ENCODE measurements at regions not wholly inside any gene's neighbourhood (a gene's known extent, or its start where the extent isn't known, plus 50 kb on each side); places are given as distances from the start of the nearest gene placed in this dataset.
"Not testable (repeated sequence)": the region's sequence is repeated elsewhere in the genome, so short reads cannot be mapped to it uniquely, and the experiment has no call there.

GRCh38 chr6:93889713-93890112 lies 470.4 kb upstream of the EPHA7 start:
- TF ChIP-seq CTCF (IDR thresholded peaks at IDR 0.05; ENCODE audit: insufficient read depth, low read length) = no peak
- no peak for DNase-seq (ENCODE audit: low read depth)
- H3K4me3 ChIP-seq (ENCODE audit: low read depth, low read length) = no peak overlapping the region

- H3K4me3 ChIP-seq (ENCODE audit: low read depth, low read length) = no peak overlapping the region
- no peak for DNase-seq (ENCODE audit: low read depth)
- no peak for TF ChIP-seq CTCF (IDR thresholded peaks at IDR 0.05; ENCODE audit: insufficient read depth, low read length)
These were observed 467.1 kb upstream of the EPHA7 start for GRCh38 chr6:93886416-93886815.

- no peak for DNase-seq (ENCODE audit: low read depth)
- no peak for TF ChIP-seq CTCF (IDR thresholded peaks at IDR 0.05; ENCODE audit: insufficient read depth, low read length)
- no peak overlapping the region for H3K4me3 ChIP-seq (ENCODE audit: low read depth, low read length)
These were observed 440.6 kb upstream of the EPHA7 start for GRCh38 chr6:93859971-93860370.

GRCh38 chr6:93858213-93858612 lies 438.9 kb upstream of the EPHA7 start:
- H3K4me3 ChIP-seq (ENCODE audit: low read depth, low read length) = no peak overlapping the region
- no peak for DNase-seq (ENCODE audit: low read depth)
- TF ChIP-seq CTCF (IDR thresholded peaks at IDR 0.05; ENCODE audit: insufficient read depth, low read length) = no peak

GRCh38 chr6:93849857-93850256 lies 430.5 kb upstream of the EPHA7 start:
- no peak for DNase-seq (ENCODE audit: low read depth)
- no peak overlapping the region for H3K4me3 ChIP-seq (ENCODE audit: low read depth, low read length)
- no peak for TF ChIP-seq CTCF (IDR thresholded peaks at IDR 0.05; ENCODE audit: insufficient read depth, low read length)

- H3K4me3 ChIP-seq (ENCODE audit: low read depth, low read length) = no peak overlapping the region
- DNase-seq (ENCODE audit: low read depth) = no peak
- TF ChIP-seq CTCF (IDR thresholded peaks at IDR 0.05; ENCODE audit: insufficient read depth, low read length) = no peak
These were observed 428.8 kb upstream of the EPHA7 start for GRCh38 chr6:93848031-93848742.

GRCh38 chr6:93842178-93842577 lies 422.8 kb upstream of the EPHA7 start:
- no peak overlapping the region for H3K4me3 ChIP-seq (ENCODE audit: low read depth, low read length)
- TF ChIP-seq CTCF (IDR thresholded peaks at IDR 0.05; ENCODE audit: insufficient read depth, low read length) = no peak
- no peak for DNase-seq (ENCODE audit: low read depth)

GRCh38 chr6:93835451-93836145 lies 416.2 kb upstream of the EPHA7 start:
- not testable (repeated sequence) for H3K4me3 ChIP-seq (ENCODE audit: low read depth, low read length); DNase-seq (ENCODE audit: low read depth)

GRCh38 chr6:93835026-93835425 lies 415.7 kb upstream of the EPHA7 start:
- not testable (repeated sequence) for H3K4me3 ChIP-seq (ENCODE audit: low read depth, low read length); DNase-seq (ENCODE audit: low read depth)

- not testable (repeated sequence) for DNase-seq (ENCODE audit: low read depth); H3K4me3 ChIP-seq (ENCODE audit: low read depth, low read length)
These were observed 414.0 kb upstream of the EPHA7 start for GRCh38 chr6:93833326-93833725.

All from fibroblast of the aortic adventitia (primary cell).